WERI-Rb-1 (cell line): ENCODE measurements at regions not wholly inside any gene's neighbourhood (a gene's known extent, or its start where the extent isn't known, plus 50 kb on each side); places are given as distances from the start of the nearest gene placed in this dataset.

Experiments
- DNase-seq: peaks from one replicate; pipeline ENCODE4 v3.0.0-alpha.2; 2020
- H3K27ac ChIP-seq: fragments of 250-450 bp; sonication (Bioruptor Pico); 2 replicates; pipeline ENCODE4 v1.5.1; 2020; ENCODE audit warnings: mild to moderate bottlenecking, moderate library complexity
- H3K27me3 ChIP-seq: fragments of 250-450 bp; sonication (Bioruptor Pico); 2 replicates; pipeline ENCODE4 v1.5.1; 2021; ENCODE audit warnings: mild to moderate bottlenecking, low read depth, moderate library complexity; ENCODE audit not compliant: insufficient read depth, severe bottlenecking
- H3K36me3 ChIP-seq: fragments of 250-450 bp; sonication (Bioruptor Pico); 2 replicates; pipeline ENCODE4 v1.5.1; 2020; ENCODE audit warnings: mild to moderate bottlenecking, moderate library complexity
- H3K4me3 ChIP-seq: 2 replicates; pipeline ENCODE4 v1.5.1; 2011; ENCODE audit warnings: low read depth, mild to moderate bottlenecking, control low read depth, low read length
- H3K9me3 ChIP-seq: fragments of 250-450 bp; sonication (Bioruptor Pico); 2 replicates; pipeline ENCODE4 v1.5.1; 2021; ENCODE audit warnings: mild to moderate bottlenecking, moderate library complexity; ENCODE audit not compliant: severe bottlenecking
- CTCF ChIP-seq: IDR thresholded peaks from 2 replicates; pipeline ENCODE4 v1.5.1; 2011; ENCODE audit warnings: low read depth, mild to moderate bottlenecking, control low read depth, inconsistent platforms, low read length

- H3K9me3 ChIP-seq, result no peaks in the 10 kb centered on the region
- TF ChIP-seq CTCF, result no peak
These were observed 1186.5 kb downstream of the SI start for GRCh38 chr3:163891771-163892170.

GRCh38 chr3:163890661-163891060 lies 1187.6 kb downstream of the SI start:
- H3K27me3 ChIP-seq, result no peaks in the 10 kb centered on the region
- H3K27ac ChIP-seq, result no peak overlapping the region
- no peaks in the 10 kb centered on the region for H3K9me3 ChIP-seq
- no peak for TF ChIP-seq CTCF
- no peak for DNase-seq
- no peak overlapping the region for H3K4me3 ChIP-seq
- H3K36me3 ChIP-seq, result no peaks in the 10 kb centered on the region

More at GRCh38 chr3:163891771-163892170, 1186.5 kb downstream of the SI start:
- DNase-seq, result no peak
- Histone ChIP-seq H3K27ac (no peak overlapping the region), H3K4me3 (no peak overlapping the region), H3K36me3 (no peaks in the 10 kb centered on the region), H3K27me3 (no peaks in the 10 kb centered on the region)

- H3K36me3 ChIP-seq, result no peaks in the 10 kb centered on the region
- peaks cover 2% of the 10 kb centered on the region for H3K9me3 ChIP-seq
- no peak overlapping the region for H3K4me3 ChIP-seq
- H3K27me3 ChIP-seq, result no peaks in the 10 kb centered on the region
- no peak for TF ChIP-seq CTCF
- no peak overlapping the region for H3K27ac ChIP-seq
- no peak for DNase-seq
These were observed 1199.1 kb downstream of the SI start for GRCh38 chr3:163879172-163879571.

GRCh38 chr3:163878396-163878795 lies 1199.9 kb downstream of the SI start:
- H3K9me3 ChIP-seq, result peaks cover 2% of the 10 kb centered on the region
- H3K4me3 ChIP-seq, result no peak overlapping the region
- H3K27ac ChIP-seq, result no peak overlapping the region
- no peak for DNase-seq
- no peaks in the 10 kb centered on the region for H3K27me3 ChIP-seq
- TF ChIP-seq CTCF, result no peak
- no peaks in the 10 kb centered on the region for H3K36me3 ChIP-seq

- no peak overlapping the region for H3K27ac ChIP-seq
- no peak for DNase-seq
- no peaks in the 10 kb centered on the region for H3K27me3 ChIP-seq
- H3K4me3 ChIP-seq, result no peak overlapping the region
- H3K9me3 ChIP-seq, result peaks cover 2% of the 10 kb centered on the region
- no peak for TF ChIP-seq CTCF
- no peaks in the 10 kb centered on the region for H3K36me3 ChIP-seq
These were observed 1200.5 kb downstream of the SI start for GRCh38 chr3:163877805-163878204.

- Histone ChIP-seq H3K4me3 (no peak overlapping the region), H3K27ac (no peak overlapping the region), H3K36me3 (no peaks in the 10 kb centered on the region), H3K27me3 (no peaks in the 10 kb centered on the region), H3K9me3 (no peaks in the 10 kb centered on the region)
- no peak for TF ChIP-seq CTCF
- no peak for DNase-seq
These were observed 1215.2 kb downstream of the SI start for GRCh38 chr3:163863146-163863545.
